NCI-H1048 (cell line): ENCODE measurements at regions not wholly inside any gene's neighbourhood (a gene's known extent, or its start where the extent isn't known, plus 50 kb on each side); places are given as distances from the start of the nearest gene placed in this dataset.

ENCODE experiments used
- DNase-seq: peaks from one replicate; lab custom pipeline; 2025; lab: John Stamatoyannopoulos, UW

DNA sequence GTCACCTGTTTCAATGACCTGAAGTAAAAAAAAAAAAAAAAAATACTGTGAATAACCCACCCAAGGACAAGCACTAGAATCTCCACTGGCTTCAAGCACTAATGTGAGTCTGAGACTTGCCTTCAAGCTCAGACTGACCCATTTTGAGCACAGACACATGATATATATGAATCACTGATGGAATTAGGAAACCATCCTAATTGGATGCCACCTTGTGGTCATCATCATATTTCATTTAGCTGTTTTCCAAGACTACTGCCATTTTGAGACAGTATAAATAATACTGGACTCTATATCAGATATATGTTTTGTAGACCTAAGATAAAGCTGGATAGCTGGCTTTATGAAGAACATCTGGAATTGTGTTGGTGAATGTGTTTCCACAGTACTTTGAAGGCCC is 1232.0 kb downstream of the KCNT2 start:
- DNase-seq: no peak

GRCh38 chr1:195373856-195374255 is 1234.4 kb downstream of the KCNT2 start:
- DNase-seq: no peak

- DNase-seq: no peak
Observed at GRCh38 chr1:195345149-195345548, 1263.1 kb downstream of the KCNT2 start.

DNA sequence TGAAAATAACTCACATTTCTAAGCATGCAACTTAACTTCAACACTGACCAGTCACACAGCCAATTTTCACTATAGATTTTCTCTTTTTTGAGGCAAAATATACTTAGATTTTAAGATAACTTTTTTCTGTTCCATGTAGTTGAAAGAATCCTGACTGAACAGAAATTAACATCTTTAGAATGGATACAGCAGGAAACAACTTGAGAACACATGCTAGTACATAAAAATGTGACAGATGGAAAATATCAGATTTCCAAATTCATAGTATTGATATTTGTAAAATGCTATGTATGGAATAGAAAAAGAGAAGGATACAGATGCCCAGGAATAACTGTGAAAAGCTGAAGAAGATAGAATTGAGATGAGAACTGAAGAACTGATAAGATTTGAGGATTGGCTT is 1270.6 kb downstream of the KCNT2 start:
- no peak for DNase-seq

- DNase-seq: no peak
Observed at GRCh38 chr1:195336812-195337211, 1271.4 kb downstream of the KCNT2 start.

DNA sequence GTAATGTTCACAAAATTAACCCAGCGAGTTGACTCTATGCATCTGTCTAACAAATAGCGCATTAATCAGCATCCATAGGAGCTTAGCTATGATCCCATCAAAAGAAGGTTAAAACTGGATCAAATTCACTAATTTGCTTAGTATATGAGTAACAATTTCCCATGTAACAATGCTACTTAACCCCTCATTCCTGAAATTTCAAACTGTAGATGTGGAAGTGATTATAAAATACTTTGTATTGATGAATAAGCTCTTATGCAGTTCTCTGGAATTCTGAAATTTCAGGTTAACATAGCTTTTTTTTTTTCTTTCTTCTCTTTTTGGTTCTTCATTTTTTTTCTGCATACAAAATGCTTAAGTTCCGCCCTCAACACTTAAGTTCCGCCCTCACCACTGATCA is 1272.7 kb downstream of the KCNT2 start:
- no peak for DNase-seq

DNA sequence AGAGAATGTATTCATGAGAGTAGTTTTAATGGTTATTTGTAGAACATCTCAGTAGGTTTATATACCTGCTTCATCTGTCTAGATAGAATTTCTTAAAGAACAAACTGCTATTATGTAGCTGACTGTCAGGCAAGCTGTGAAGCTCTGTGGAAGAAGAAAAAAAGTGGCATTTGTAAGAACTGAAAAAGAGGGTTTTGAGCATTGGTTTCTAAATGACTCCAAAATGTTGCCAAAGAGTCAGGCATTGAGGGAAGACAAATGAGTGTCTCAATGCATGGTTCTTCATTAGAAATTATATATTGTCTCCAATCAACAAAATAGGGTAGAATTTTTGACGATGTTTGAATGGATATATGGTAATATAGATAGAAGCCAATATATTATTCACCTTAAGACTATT is 1276.1 kb downstream of the KCNT2 start:
- no peak for DNase-seq

- no peak for DNase-seq
Observed at GRCh38 chr1:195328681-195329080, 1279.6 kb downstream of the KCNT2 start.

DNA sequence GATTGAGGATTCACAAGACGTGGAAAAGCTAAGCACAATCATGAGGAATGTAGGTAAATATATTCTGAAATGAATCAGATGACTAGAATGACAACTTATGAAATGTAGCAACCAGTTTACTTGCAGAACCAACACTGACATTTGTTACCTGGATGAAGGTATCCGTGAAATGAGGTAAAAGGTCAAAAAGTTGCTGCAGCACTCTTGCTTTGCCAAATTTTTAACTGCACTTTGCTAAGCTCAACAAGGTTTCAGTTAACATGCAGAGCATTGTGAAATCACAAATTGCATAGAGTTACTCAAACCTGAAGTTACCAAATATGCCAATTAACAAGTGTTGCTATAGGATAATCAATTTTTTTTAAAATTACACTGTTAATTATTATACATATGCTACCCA is 1280.1 kb downstream of the KCNT2 start:
- DNase-seq: no peak

DNA sequence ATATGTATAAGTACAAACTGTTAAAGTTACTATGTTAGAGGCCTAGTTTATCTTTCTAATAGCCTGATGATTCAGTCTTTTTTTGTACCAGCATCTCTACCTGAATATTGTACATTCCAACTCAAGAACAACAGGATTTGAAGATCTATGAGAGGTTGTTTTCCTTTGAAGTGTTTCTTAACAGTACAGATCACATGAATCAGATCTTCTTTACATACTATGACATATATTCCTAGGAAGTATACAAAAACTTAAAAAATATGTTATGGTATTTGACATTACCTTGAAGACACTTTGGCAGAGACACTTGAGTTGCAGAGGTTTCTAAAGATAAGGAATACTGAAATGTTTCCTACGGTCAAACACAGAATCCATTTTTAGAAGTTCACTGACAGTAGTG is 1280.9 kb downstream of the KCNT2 start:
- no peak for DNase-seq

GRCh38 chr1:195326325-195326724 is 1281.9 kb downstream of the KCNT2 start:
- no peak for DNase-seq

- DNase-seq: no peak
Observed at GRCh38 chr1:195325181-195325580, 1283.1 kb downstream of the KCNT2 start.

DNA sequence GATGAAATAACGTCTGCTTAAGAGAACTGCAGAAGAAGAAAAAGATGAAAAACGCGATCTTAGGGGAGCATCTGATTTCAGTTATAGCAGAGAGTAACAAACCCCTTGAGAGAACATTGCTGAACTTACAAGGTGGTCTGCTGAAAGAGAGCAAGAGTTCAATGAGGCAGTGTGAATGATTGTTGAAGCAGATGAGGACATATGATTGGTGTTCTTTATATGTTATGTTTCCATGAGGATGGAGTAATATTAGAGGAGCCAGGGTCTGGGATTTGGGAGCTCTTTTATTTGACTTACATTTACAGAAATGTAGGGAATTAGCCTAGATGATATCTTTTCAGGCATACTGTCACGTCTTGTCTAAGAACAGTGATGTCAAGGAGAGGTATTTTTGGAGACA is 1302.0 kb downstream of the KCNT2 start:
- DNase-seq: no peak

DNA sequence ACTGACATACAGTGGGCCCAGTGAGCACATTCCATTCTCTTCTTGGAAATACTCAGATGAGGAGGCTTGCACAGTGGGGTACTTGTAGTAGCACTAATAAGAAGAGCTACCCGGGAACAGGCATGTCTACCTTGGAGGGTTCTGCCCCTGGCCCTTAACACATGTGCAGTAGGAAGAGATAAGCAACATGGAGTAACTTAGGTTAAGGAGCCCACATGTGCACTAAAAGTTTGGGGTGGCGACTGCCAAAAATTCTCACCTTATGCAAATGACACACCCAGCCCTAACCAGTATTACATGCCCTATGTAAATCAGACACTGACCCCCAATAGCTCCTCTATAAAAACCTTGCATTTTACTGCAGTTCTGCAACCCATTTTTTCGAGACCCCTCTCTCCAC is 1313.3 kb downstream of the KCNT2 start:
- DNase-seq: no peak

DNA sequence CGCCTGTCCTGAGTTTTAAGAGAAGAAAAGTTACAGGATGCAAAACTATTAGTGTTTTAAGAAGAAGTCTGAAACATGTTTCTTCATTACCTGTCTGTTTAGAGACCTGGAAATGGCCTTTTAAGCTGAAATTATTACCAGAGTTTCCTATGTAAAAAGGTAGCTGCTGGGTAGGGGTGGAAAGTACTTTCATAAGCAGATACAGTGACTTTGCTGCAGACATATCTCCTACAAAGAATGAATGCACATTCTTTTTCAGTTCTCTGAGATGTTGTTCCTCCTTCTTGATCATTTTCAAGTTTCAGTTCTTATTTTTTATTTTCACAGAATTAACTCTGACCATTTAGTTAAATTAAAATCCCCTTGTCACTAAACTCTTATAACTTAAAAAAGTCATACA is 1329.6 kb downstream of the KCNT2 start:
- DNase-seq: no peak

- DNase-seq: no peak
Observed at GRCh38 chr1:195275710-195276109, 1332.5 kb downstream of the KCNT2 start.

GRCh38 chr1:195251900-195252299 is 1356.3 kb downstream of the KCNT2 start:
- DNase-seq: no peak

DNA sequence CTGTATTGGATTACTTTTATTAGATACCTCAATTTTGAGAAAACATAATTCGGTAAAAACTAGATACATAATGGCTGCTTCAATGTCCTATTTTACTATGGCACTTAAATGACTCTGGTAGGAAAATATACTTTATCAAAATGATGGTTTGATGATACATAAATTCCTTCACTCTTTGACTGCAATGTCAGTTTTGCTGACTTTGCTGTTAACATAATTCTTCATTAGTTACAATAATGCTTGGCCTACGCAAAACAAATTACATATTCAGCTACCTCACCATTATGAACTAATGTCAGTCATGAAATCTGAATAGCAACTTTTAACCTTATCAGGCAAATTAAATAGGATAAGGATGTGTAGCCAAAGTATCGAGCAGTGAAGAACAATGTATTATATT is 1364.7 kb downstream of the KCNT2 start:
- no peak for DNase-seq

DNA sequence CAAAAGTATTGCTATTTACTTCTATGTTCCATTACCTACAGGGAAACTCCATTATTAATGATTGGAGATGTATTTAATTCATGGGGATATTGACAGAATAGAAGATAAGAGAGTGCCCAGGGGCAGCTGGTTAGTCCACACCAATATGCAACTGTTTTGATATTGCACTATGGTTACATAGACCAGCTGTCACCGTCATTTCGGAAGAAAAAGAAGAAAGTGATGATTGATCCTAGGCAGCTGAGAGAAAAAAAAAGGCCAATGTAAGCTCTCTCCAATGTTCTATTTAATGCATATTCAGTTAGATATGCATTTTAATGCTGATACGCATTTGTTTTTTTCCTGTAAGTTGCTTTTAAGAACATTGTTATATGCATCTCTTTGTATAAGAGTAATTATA is 1367.2 kb downstream of the KCNT2 start:
- no peak for DNase-seq

DNA sequence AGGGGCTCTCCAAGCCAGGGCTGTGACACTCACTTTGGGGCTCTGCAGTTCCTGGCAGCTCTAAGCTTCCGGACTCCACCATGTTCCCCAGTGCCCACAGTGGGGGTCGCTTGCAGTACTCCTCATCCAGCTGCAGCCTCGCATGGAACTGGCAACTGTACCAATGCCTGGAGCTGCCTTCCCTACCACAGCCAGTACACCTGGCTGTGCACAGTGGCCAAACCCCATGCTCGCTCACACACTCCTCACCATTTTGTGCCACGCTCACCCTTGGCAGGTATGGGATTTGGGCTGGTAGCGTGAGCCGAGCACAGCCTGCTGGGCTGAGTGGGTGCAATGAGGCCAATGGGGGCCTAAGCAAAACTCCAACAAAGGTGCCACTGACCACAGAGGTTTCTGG is 1369.9 kb downstream of the KCNT2 start:
- no peak for DNase-seq

GRCh38 chr1:195236991-195237889 is 1371.0 kb downstream of the KCNT2 start:
- DNase-seq: no peak

- no peak for DNase-seq
Observed at GRCh38 chr1:195218428-195219212, 1389.6 kb downstream of the KCNT2 start.

DNA sequence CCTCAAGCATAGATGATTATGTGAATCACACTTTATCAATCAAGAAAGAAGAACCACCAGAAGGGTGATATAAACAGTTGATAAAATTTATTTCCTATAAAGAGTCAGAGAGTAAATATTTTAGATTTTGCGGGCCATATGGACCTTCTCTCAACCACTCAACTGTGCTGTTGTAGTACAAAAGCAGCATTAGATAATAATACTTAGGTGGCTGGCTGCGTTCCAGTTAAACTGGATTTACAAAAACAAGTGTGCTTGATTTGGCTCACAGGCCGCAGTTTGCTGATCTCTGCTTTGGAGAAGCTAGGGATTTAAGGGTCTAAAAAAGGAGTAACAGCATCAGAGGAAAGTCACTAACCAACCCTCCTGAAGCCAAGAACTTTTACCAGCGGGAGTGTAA is 1406.0 kb downstream of the KCNT2 start:
- DNase-seq: no peak
